Activated T-cell treated with anti-CD3 and anti-CD28 coated beads, Interleukin-2, amount 50 U/mL, for 24 hours (primary cell): ENCODE measurements at regions not wholly inside any gene's neighbourhood (a gene's known extent, or its start where the extent isn't known, plus 50 kb on each side); places are given as distances from the start of the nearest gene placed in this dataset.
"Not testable (repeated sequence)": the region's sequence is repeated elsewhere in the genome, so short reads cannot be mapped to it uniquely, and the experiment has no call there.

Experiments
- DNase-seq: peaks from one replicate; pipeline ENCODE4 v3.0.0-alpha.2; 2020
- H3K27ac Mint-ChIP-seq: 2 replicates; pipeline ENCODE4 v1.8.0; 2020; ENCODE audit warnings: mild to moderate bottlenecking, mixed read lengths
- H3K27me3 Mint-ChIP-seq: 2 replicates; pipeline ENCODE4 v1.8.0; 2020; ENCODE audit warnings: mixed read lengths
- H3K36me3 Mint-ChIP-seq: 2 replicates; pipeline ENCODE4 v1.8.0; 2020; ENCODE audit warnings: low read depth, mixed read lengths
- H3K4me1 Mint-ChIP-seq: 2 replicates; pipeline ENCODE4 v1.8.0; 2020; ENCODE audit warnings: low read depth, mixed read lengths
- H3K4me3 Mint-ChIP-seq: 2 replicates; pipeline ENCODE4 v1.8.0; 2020; ENCODE audit warnings: mild to moderate bottlenecking, moderate library complexity, mixed read lengths
- H3K9me3 Mint-ChIP-seq: 2 replicates; pipeline ENCODE4 v1.8.0; 2020; ENCODE audit warnings: mixed read lengths

- H3K9me3 Mint-ChIP-seq = peaks cover 4% of the 10 kb centered on the region
- no peak overlapping the region for H3K4me3 Mint-ChIP-seq
- H3K36me3 Mint-ChIP-seq = no peaks in the 10 kb centered on the region
- DNase-seq = no peak
- H3K27me3 Mint-ChIP-seq = peaks cover 13% of the 10 kb centered on the region
- H3K4me1 Mint-ChIP-seq = no peaks in the 10 kb centered on the region
- no peak overlapping the region for H3K27ac Mint-ChIP-seq
Observed at GRCh38 chr16:58882292-58882691, 148.2 kb upstream of the GOT2 start.

- peaks cover 16% of the 10 kb centered on the region for H3K27me3 Mint-ChIP-seq
- not testable (repeated sequence) for H3K27ac Mint-ChIP-seq, DNase-seq, H3K9me3 Mint-ChIP-seq, H3K36me3 Mint-ChIP-seq, H3K4me1 Mint-ChIP-seq, H3K4me3 Mint-ChIP-seq
Observed at GRCh38 chr16:58878641-58879040, 144.5 kb upstream of the GOT2 start.

GRCh38 chr16:58866935-58867334 lies 132.8 kb upstream of the GOT2 start:
- no peak overlapping the region for H3K4me3 Mint-ChIP-seq
- no peaks in the 10 kb centered on the region for H3K4me1 Mint-ChIP-seq
- H3K27ac Mint-ChIP-seq = no peak overlapping the region
- H3K27me3 Mint-ChIP-seq = peaks cover 3% of the 10 kb centered on the region
- DNase-seq = no peak
- no peaks in the 10 kb centered on the region for H3K36me3 Mint-ChIP-seq
- H3K9me3 Mint-ChIP-seq = no peaks in the 10 kb centered on the region

GRCh38 chr16:58863761-58864160 lies 129.6 kb upstream of the GOT2 start:
- no peaks in the 10 kb centered on the region for H3K36me3 Mint-ChIP-seq

GRCh38 chr16:58863042-58863441 lies 128.9 kb upstream of the GOT2 start:
- H3K27me3 Mint-ChIP-seq = peaks cover 8% of the 10 kb centered on the region

More at GRCh38 chr16:58863761-58864160, 129.6 kb upstream of the GOT2 start:
- no peaks in the 10 kb centered on the region for H3K9me3 Mint-ChIP-seq
- H3K4me3 Mint-ChIP-seq = no peak overlapping the region
- no peak overlapping the region for H3K27ac Mint-ChIP-seq
- DNase-seq = no peak
- H3K27me3 Mint-ChIP-seq = peaks cover 8% of the 10 kb centered on the region
- no peaks in the 10 kb centered on the region for H3K4me1 Mint-ChIP-seq

GRCh38 chr16:58862334-58863021 lies 128.4 kb upstream of the GOT2 start:
- H3K9me3 Mint-ChIP-seq = no peaks in the 10 kb centered on the region
- no peak for DNase-seq
- H3K4me3 Mint-ChIP-seq = no peak overlapping the region
- H3K36me3 Mint-ChIP-seq = no peaks in the 10 kb centered on the region
- no peak overlapping the region for H3K27ac Mint-ChIP-seq
- no peaks in the 10 kb centered on the region for H3K4me1 Mint-ChIP-seq
- H3K27me3 Mint-ChIP-seq = peaks cover 8% of the 10 kb centered on the region

More at GRCh38 chr16:58863042-58863441, 128.9 kb upstream of the GOT2 start:
- Mint-ChIP-seq H3K9me3 (no peaks in the 10 kb centered on the region), H3K4me3 (no peak overlapping the region), H3K4me1 (no peaks in the 10 kb centered on the region), H3K36me3 (no peaks in the 10 kb centered on the region), H3K27ac (no peak overlapping the region)
- no peak for DNase-seq

GRCh38 chr16:58859958-58860669 lies 126.0 kb upstream of the GOT2 start:
- H3K4me1 Mint-ChIP-seq = no peaks in the 10 kb centered on the region
- no peaks in the 10 kb centered on the region for H3K36me3 Mint-ChIP-seq
- no peak overlapping the region for H3K4me3 Mint-ChIP-seq
- H3K9me3 Mint-ChIP-seq = no peaks in the 10 kb centered on the region
- no peak overlapping the region for H3K27ac Mint-ChIP-seq
- peaks cover 8% of the 10 kb centered on the region for H3K27me3 Mint-ChIP-seq
- no peak for DNase-seq

GRCh38 chr16:58858577-58858976 lies 124.5 kb upstream of the GOT2 start:
- H3K36me3 Mint-ChIP-seq, H3K9me3 Mint-ChIP-seq, H3K4me1 Mint-ChIP-seq, H3K4me3 Mint-ChIP-seq, DNase-seq, H3K27ac Mint-ChIP-seq: not testable (repeated sequence)
- peaks cover 11% of the 10 kb centered on the region for H3K27me3 Mint-ChIP-seq

- peaks cover 4% of the 10 kb centered on the region for H3K27me3 Mint-ChIP-seq
- no peaks in the 10 kb centered on the region for H3K36me3 Mint-ChIP-seq
- no peaks in the 10 kb centered on the region for H3K9me3 Mint-ChIP-seq
- DNase-seq = no peak
- no peak overlapping the region for H3K27ac Mint-ChIP-seq
- H3K4me3 Mint-ChIP-seq = no peak overlapping the region
- no peaks in the 10 kb centered on the region for H3K4me1 Mint-ChIP-seq
Observed at GRCh38 chr16:58855291-58855863, 121.3 kb upstream of the GOT2 start.

GRCh38 chr16:58853854-58854791 lies 120.0 kb upstream of the GOT2 start:
- peaks cover 4% of the 10 kb centered on the region for H3K27me3 Mint-ChIP-seq
- no peak for DNase-seq
- H3K4me3 Mint-ChIP-seq = no peak overlapping the region
- H3K9me3 Mint-ChIP-seq = no peaks in the 10 kb centered on the region
- H3K27ac Mint-ChIP-seq = no peak overlapping the region
- no peaks in the 10 kb centered on the region for H3K4me1 Mint-ChIP-seq
- no peaks in the 10 kb centered on the region for H3K36me3 Mint-ChIP-seq

GRCh38 chr16:58850678-58851020 lies 116.5 kb upstream of the GOT2 start:
- Mint-ChIP-seq H3K27ac (no peak overlapping the region), H3K9me3 (peaks cover 3% of the 10 kb centered on the region), H3K4me1 (no peaks in the 10 kb centered on the region), H3K4me3 (no peak overlapping the region), H3K27me3 (peaks cover 4% of the 10 kb centered on the region), H3K36me3 (no peaks in the 10 kb centered on the region)
- no peak for DNase-seq

GRCh38 chr16:58850019-58850677 lies 116.0 kb upstream of the GOT2 start:
- Mint-ChIP-seq H3K27me3 (peaks cover 4% of the 10 kb centered on the region), H3K4me1 (no peaks in the 10 kb centered on the region), H3K4me3 (no peak overlapping the region), H3K27ac (no peak overlapping the region), H3K36me3 (no peaks in the 10 kb centered on the region), H3K9me3 (peaks cover 3% of the 10 kb centered on the region)
- DNase-seq = no peak

- no peaks in the 10 kb centered on the region for H3K4me1 Mint-ChIP-seq
- peaks cover 3% of the 10 kb centered on the region for H3K9me3 Mint-ChIP-seq
- no peaks in the 10 kb centered on the region for H3K36me3 Mint-ChIP-seq
- DNase-seq = no peak
- H3K4me3 Mint-ChIP-seq = no peak overlapping the region
- no peak overlapping the region for H3K27ac Mint-ChIP-seq
- H3K27me3 Mint-ChIP-seq = no peaks in the 10 kb centered on the region
Observed at GRCh38 chr16:58848662-58849002, 114.5 kb upstream of the GOT2 start.
